ENCODE measurements at regions not wholly inside any gene's neighbourhood (a gene's known extent, or its start where the extent isn't known, plus 50 kb on each side); places are given as distances from the start of the nearest gene placed in this dataset.

DNA sequence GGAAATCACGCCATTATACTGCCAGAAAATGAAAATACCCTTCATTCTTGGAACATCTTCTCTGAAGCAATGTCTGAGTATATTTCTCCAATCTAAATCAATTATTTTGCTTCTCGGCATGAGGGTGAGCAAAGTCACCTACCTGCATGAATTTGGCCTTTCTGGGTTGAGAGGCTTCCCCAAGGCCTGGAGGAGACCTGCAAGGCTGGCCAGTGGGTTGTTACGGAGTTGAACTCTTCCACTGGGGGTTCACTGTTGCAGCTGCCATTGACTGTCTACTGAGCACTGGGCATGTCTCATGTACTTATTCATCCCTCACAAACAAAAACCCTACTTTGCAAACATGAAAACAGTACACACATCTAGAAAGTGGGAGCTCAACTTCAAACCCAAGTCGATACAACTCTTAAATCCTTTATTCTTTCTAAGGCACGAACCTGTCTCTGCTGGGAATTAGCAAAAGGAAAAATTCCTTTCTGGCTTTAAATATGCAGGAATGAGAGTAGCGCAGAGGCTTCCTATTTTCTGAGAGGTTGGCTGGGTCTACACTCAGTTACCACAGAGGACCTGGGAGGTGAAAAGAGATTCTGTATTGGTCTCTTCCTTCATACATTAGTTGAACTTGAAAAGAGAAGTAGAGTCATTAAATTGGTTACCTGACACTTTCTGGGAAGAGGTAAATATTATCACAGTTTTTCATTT, 87.6 kb upstream of the SGK1 start:
- no peak for FAIRE-seq
- Histone ChIP-seq H3K4me2 (ENCODE audit: insufficient read depth, low read length) (no peak overlapping the region), H3K27ac (ENCODE audit: extremely low read depth, low read depth, low read length) (no peak overlapping the region), H3K27me3 (ENCODE audit: control insufficient read depth in 2 of 2, insufficient read depth in 2 of 2, low read length in 2 of 2) (0 out of 5 replicates have a peak, but pooled peaks cover 3 to 4% of the 10 kb centered on the region in 2 experiments), H4K20me1 (replicated peaks; ENCODE audit: control insufficient read depth, insufficient read depth, low read length) (no peaks in the 10 kb centered on the region), H3K79me2 (ENCODE audit: control insufficient read depth, insufficient read depth, low read length) (no peaks in the 10 kb centered on the region), H3K36me3 (ENCODE audit: control insufficient read depth, insufficient read depth, low read length) (no peaks in the 10 kb centered on the region), H3K9me3 (replicated peaks; ENCODE audit: control insufficient read depth, insufficient read depth, low read depth, low read length) (no peaks in the 10 kb centered on the region), H3K9me1 (ENCODE audit: control insufficient read depth, insufficient read depth, low read length) (no peaks in the 10 kb centered on the region), H2AFZ (ENCODE audit: low read depth, low read length) (peak overlapping the region; percentile 17; the same call in 1 of the 2 replicates), H3K4me1 (replicated peaks in 1 of 2; ENCODE audit: control insufficient read depth in 2 of 2, insufficient read depth in 2 of 2, low read length in 2 of 2) (no peaks in the 10 kb centered on the region; a peak in 1 of 5 replicates), H3K9ac (ENCODE audit: insufficient read depth in 1 of 2, low read depth in 2 of 2, low read length in 2 of 2) (no peak overlapping the region), H3K4me3 (no peak overlapping the region)
- in situ Hi-C loops (cut with MboI) (no loop called here), intact Hi-C loops (cut with micrococcal nuclease) (no loop called here)
- CTCF ChIA-PET (ENCODE audit: low intra/inter-chr PET ratio), result no interaction called here
- ATAC-seq, result no peak
- WGBS (ENCODE audit: insufficient coverage, low coverage, missing lambda C conversion rate), result 31% methylated on average over 6 of the region's 6 CpGs
- TF ChIP-seq MYC (IDR thresholded peaks at IDR 0.05; ENCODE audit: low read depth, low read length) (no peak), MYC (CRISPR knock-in tag; IDR thresholded peaks at IDR 0.05; ENCODE audit: borderline replicate concordance, low read depth) (no peak), HDAC8 (tag; IDR thresholded peaks at IDR 0.05) (no peak), ZNF76 (CRISPR knock-in tag; IDR thresholded peaks at IDR 0.05; ENCODE audit: borderline replicate concordance) (no peak), NR4A1 (CRISPR knock-in tag; IDR thresholded peaks at IDR 0.05) (no peak), NR4A1 (tag; IDR thresholded peaks at IDR 0.05) (no peak), KDM2B (CRISPR knock-in tag; IDR thresholded peaks at IDR 0.05) (no peak), PTTG1 (tag; IDR thresholded peaks at IDR 0.05; ENCODE audit: low read depth) (no peak), KDM5B (IDR thresholded peaks at IDR 0.05; ENCODE audit: insufficient replicate concordance, low read depth, low read length) (no peak), RBM15 (IDR thresholded peaks at IDR 0.05; ENCODE audit: insufficient read depth, low read length) (no peak), NCOA1 (IDR thresholded peaks at IDR 0.05; ENCODE audit: low read depth) (no peak), SMC3 (conservative IDR thresholded peaks at IDR 0.05; ENCODE audit: insufficient read depth, low read depth, low read length) (no peak), HOXB6 (CRISPR knock-in tag; IDR thresholded peaks at IDR 0.05; ENCODE audit: borderline replicate concordance) (no peak), SOX6 (IDR thresholded peaks at IDR 0.05) (no peak), ZNF197 (CRISPR knock-in tag; IDR thresholded peaks at IDR 0.05; ENCODE audit: low read depth) (no peak), CHD1 (IDR thresholded peaks at IDR 0.05; ENCODE audit: low read length) (no peak), ATF1 (CRISPR knock-in tag; IDR thresholded peaks at IDR 0.05) (no peak), ATF1 (tag; IDR thresholded peaks at IDR 0.05) (no peak), FOXA1 (IDR thresholded peaks at IDR 0.05; ENCODE audit: borderline replicate concordance) (no peak), ZC3H8 (IDR thresholded peaks at IDR 0.05) (no peak)
- TF ChIP-seq, protein P1, sequence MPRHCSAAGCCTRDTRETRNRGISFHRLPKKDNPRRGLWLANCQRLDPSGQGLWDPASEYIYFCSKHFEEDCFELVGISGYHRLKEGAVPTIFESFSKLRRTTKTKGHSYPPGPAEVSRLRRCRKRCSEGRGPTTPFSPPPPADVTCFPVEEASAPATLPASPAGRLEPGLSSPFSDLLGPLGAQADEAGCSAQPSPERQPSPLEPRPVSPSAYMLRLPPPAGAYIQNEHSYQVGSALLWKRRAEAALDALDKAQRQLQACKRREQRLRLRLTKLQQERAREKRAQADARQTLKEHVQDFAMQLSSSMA (CRISPR knock-in tag; IDR thresholded peaks at IDR 0.05), result no peak
- no peak for DNase-seq (ENCODE audit: extremely low read depth in 1 of 4, low spot score in 3 of 4)
- BruUV-seq (replicated peaks), result no TSS peak
- POLR2A ChIA-PET, result interaction anchor here (1.1 kb wide), 1 partner anchor 13 kb away, joined by 3 read pairs; no protein-coding TSS in a partner anchor
